Erythroblast (primary cell): ENCODE measurements at regions not wholly inside any gene's neighbourhood (a gene's known extent, or its start where the extent isn't known, plus 50 kb on each side); places are given as distances from the start of the nearest gene placed in this dataset.

Source experiments
- GATA1 ChIP-seq: IDR thresholded peaks from 2 replicates; pipeline ENCODE4 v1.6.1; 2011; ENCODE audit warnings: low read depth, mild to moderate bottlenecking, control low read depth, low read length, moderate library complexity
- POLR2A ChIP-seq: IDR thresholded peaks from 2 replicates; pipeline ENCODE4 v1.6.1; 2011; ENCODE audit warnings: mild to moderate bottlenecking, low read length

- no peak for TF ChIP-seq POLR2A
- no peak for TF ChIP-seq GATA1
These were observed 128.2 kb upstream of the C1QTNF7 start for GRCh38 chr4:15299627-15300026.
